ENCODE measurements at regions not wholly inside any gene's neighbourhood (a gene's known extent, or its start where the extent isn't known, plus 50 kb on each side); places are given as distances from the start of the nearest gene placed in this dataset.

DNA sequence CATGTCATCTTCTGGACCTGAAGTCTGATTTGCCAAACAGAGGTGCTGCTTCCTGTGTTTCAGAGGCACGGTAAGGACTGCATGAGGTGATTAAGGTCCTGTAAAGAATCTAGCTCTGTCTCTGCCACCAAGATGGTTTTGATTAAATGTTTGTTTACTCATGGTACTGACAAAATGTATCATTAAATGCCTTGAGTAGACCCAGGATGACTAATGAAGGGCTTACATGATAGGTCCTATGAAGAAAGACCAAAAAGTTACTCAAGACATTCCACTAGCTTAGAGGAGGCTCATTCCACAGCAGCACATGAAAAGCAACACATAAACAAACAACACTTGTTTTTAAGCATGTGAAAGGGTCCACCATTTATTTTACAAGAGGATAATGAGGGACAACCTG is 100.9 kb downstream of the BOD1 start:
- no peaks in the 10 kb centered on the region for H3K4me1 ChIP-seq
- Mint-ChIP-seq H3K27ac (ENCODE audit: unreplicated experiment) (no peak overlapping the region), H3K4me3 (ENCODE audit: unreplicated experiment) (no peak overlapping the region), H3K9me3 (ENCODE audit: unreplicated experiment) (no peaks in the 10 kb centered on the region), H3K27me3 (ENCODE audit: insufficient read depth, unreplicated experiment) (peaks cover 18% of the 10 kb centered on the region), H3K4me1 (ENCODE audit: low read depth, unreplicated experiment) (no peaks in the 10 kb centered on the region), H3K36me3 (ENCODE audit: insufficient read depth, unreplicated experiment) (peaks cover 5% of the 10 kb centered on the region)
- no TSS peak for BruUV-seq (replicated peaks)
- intact Hi-C loops (cut with micrococcal nuclease; ENCODE audit: unreplicated experiment) = no loop called here
- TF ChIP-seq, protein P1, sequence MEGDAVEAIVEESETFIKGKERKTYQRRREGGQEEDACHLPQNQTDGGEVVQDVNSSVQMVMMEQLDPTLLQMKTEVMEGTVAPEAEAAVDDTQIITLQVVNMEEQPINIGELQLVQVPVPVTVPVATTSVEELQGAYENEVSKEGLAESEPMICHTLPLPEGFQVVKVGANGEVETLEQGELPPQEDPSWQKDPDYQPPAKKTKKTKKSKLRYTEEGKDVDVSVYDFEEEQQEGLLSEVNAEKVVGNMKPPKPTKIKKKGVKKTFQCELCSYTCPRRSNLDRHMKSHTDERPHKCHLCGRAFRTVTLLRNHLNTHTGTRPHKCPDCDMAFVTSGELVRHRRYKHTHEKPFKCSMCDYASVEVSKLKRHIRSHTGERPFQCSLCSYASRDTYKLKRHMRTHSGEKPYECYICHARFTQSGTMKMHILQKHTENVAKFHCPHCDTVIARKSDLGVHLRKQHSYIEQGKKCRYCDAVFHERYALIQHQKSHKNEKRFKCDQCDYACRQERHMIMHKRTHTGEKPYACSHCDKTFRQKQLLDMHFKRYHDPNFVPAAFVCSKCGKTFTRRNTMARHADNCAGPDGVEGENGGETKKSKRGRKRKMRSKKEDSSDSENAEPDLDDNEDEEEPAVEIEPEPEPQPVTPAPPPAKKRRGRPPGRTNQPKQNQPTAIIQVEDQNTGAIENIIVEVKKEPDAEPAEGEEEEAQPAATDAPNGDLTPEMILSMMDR (IDR thresholded peaks at IDR 0.05; ENCODE audit: insufficient read depth in 1 of 2, low read depth in 1 of 2, low read length in 1 of 2, severe bottlenecking in 1 of 2, unreplicated experiment in 1 of 2) = no peak
- no peak for DNase-seq
- H3K36me3 ChIP-seq (ENCODE audit: control insufficient read depth, insufficient read depth, low read length) = no peaks in the 10 kb centered on the region
- ChIA-PET POLR2A (no interaction called here), CTCF (no interaction called here)
- H3K4me3 ChIP-seq (ENCODE audit: low read depth, low read length) = no peak overlapping the region
- no peaks in the 10 kb centered on the region for H3K27me3 ChIP-seq (replicated peaks; ENCODE audit: control insufficient read depth, insufficient read depth, low read length)
- H3K9me3 ChIP-seq = peaks cover under 1% of the 10 kb centered on the region

DNA sequence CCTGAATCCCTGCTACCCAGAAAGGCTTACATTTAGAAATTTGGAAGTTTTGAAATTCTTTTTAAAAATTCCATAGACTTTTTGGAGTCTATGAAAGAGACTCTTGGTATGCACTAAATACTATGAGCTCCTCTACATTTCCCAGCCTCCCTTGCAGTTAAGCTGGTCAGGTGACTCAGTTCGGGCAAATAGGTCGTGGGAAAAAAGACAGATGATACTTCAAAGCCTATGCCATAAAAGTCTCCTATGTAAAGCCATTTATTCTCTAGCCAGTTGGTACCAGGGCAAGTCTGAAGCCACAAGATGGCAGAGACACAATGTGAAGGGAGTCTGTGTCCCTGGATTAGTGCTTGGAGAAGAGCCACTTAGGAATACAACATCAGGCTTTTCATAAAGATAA is 101.8 kb downstream of the BOD1 start:
- ChIA-PET POLR2A (no interaction called here), CTCF (no interaction called here)
- Mint-ChIP-seq H3K4me3 (ENCODE audit: unreplicated experiment) (no peak overlapping the region), H3K9me3 (ENCODE audit: unreplicated experiment) (no peaks in the 10 kb centered on the region), H3K27me3 (ENCODE audit: insufficient read depth, unreplicated experiment) (peaks cover 20% of the 10 kb centered on the region), H3K4me1 (ENCODE audit: low read depth, unreplicated experiment) (no peaks in the 10 kb centered on the region), H3K27ac (ENCODE audit: unreplicated experiment) (no peak overlapping the region), H3K36me3 (ENCODE audit: insufficient read depth, unreplicated experiment) (peaks cover 5% of the 10 kb centered on the region)
- Histone ChIP-seq H3K4me1 (no peaks in the 10 kb centered on the region), H3K27me3 (replicated peaks; ENCODE audit: control insufficient read depth, insufficient read depth, low read length) (no peaks in the 10 kb centered on the region), H3K9me3 (no peaks in the 10 kb centered on the region; the same call in 1 of the 2 replicates), H3K4me3 (ENCODE audit: low read depth, low read length) (no peak overlapping the region), H3K36me3 (ENCODE audit: control insufficient read depth, insufficient read depth, low read length) (no peaks in the 10 kb centered on the region)
- TF ChIP-seq, protein P1 (IDR thresholded peaks at IDR 0.05; ENCODE audit: insufficient read depth in 1 of 2, low read depth in 1 of 2, low read length in 1 of 2, severe bottlenecking in 1 of 2, unreplicated experiment in 1 of 2) = no peak
- intact Hi-C loops (cut with micrococcal nuclease; ENCODE audit: unreplicated experiment) = no loop called here
- no TSS peak for BruUV-seq (replicated peaks)
- no peak for DNase-seq

DNA sequence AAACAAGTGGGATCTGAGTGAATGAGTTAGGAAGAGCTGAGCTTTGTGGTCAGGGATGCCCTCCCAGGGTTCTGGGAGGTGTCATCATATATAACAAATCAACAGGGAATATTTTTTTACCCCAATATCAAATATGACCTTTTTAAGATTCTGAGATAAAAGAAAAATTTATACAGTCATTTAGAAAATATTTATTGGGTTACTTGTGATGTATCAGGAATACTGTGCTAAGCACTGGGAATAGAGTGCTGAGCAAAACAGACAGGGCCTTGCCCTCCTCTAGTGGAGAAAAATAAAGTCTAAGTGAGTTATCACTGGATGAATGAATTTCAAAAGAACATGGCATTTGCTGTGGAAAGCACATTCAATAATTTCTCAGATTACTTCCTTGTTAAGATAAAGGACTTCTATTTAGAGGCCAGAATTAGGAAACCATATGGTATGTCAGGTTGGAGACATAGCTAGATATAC is 102.9 kb downstream of the BOD1 start:
- POLR2A ChIA-PET = no interaction called here
- 0 out of 2 replicates have a peak, but pooled peaks cover 6% of the 10 kb centered on the region for H3K9me3 ChIP-seq
- CTCF ChIA-PET = no interaction called here
- H3K4me3 Mint-ChIP-seq (ENCODE audit: unreplicated experiment) = no peak overlapping the region
- H3K27ac Mint-ChIP-seq (ENCODE audit: unreplicated experiment) = no peak overlapping the region
- H3K27me3 ChIP-seq (replicated peaks; ENCODE audit: control insufficient read depth, insufficient read depth, low read length) = no peaks in the 10 kb centered on the region
- H3K4me3 ChIP-seq (ENCODE audit: low read depth, low read length) = no peak overlapping the region
- no peaks in the 10 kb centered on the region for H3K4me1 Mint-ChIP-seq (ENCODE audit: low read depth, unreplicated experiment)
- no peaks in the 10 kb centered on the region for H3K9me3 Mint-ChIP-seq (ENCODE audit: unreplicated experiment)
- intact Hi-C loops (cut with micrococcal nuclease; ENCODE audit: unreplicated experiment) = no loop called here
- no peak for DNase-seq
- no peaks in the 10 kb centered on the region for H3K4me1 ChIP-seq
- H3K36me3 ChIP-seq (ENCODE audit: control insufficient read depth, insufficient read depth, low read length) = no peaks in the 10 kb centered on the region
- no TSS peak for BruUV-seq (replicated peaks)
- H3K27me3 Mint-ChIP-seq (ENCODE audit: insufficient read depth, unreplicated experiment) = peaks cover 18% of the 10 kb centered on the region
- H3K36me3 Mint-ChIP-seq (ENCODE audit: insufficient read depth, unreplicated experiment) = peaks cover 5% of the 10 kb centered on the region
- TF ChIP-seq, protein P1 (IDR thresholded peaks at IDR 0.05; ENCODE audit: insufficient read depth in 1 of 2, low read depth in 1 of 2, low read length in 1 of 2, severe bottlenecking in 1 of 2, unreplicated experiment in 1 of 2) = no peak

Data from Caco-2 (cell line).